Mesenteric fat pad (tissue), 1 donor: ENCODE measurements at regions not wholly inside any gene's neighbourhood (a gene's known extent, or its start where the extent isn't known, plus 50 kb on each side); places are given as distances from the start of the nearest gene placed in this dataset.
"Not testable (repeated sequence)": the region's sequence is repeated elsewhere in the genome, so short reads cannot be mapped to it uniquely, and the experiment has no call there.

ENCODE experiments used
- DNase-seq: peaks from one replicate; pipeline ENCODE4 v3.0.0-alpha.2; 2020; ENCODE audit warnings: low spot score
- donor health status: DM: yes; HTN: yes; CAD: no.

- DNase-seq = no peak
These were observed 362.1 kb upstream of the CCL2 start for GRCh38 chr17:33892717-33893591.

DNA sequence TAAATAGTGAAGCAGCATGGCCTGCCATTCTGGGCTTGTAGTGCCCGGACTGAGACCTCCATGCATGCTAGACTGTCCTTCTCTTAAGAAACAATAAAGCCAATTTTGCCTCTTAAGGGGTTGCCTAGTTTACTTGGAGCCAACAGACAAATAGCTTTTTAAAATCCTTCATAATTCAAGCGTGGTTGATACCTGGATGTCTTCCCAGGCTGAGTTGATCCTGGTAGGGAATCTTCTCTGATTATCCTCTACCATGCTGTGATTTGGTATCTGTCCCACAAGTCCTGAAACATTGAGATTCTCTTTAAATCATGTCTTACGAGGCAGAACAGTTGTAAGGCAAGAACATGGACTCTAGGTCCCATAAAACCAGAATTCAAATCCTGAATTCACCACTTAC, 359.6 kb upstream of the CCL2 start:
- DNase-seq = no peak

DNA sequence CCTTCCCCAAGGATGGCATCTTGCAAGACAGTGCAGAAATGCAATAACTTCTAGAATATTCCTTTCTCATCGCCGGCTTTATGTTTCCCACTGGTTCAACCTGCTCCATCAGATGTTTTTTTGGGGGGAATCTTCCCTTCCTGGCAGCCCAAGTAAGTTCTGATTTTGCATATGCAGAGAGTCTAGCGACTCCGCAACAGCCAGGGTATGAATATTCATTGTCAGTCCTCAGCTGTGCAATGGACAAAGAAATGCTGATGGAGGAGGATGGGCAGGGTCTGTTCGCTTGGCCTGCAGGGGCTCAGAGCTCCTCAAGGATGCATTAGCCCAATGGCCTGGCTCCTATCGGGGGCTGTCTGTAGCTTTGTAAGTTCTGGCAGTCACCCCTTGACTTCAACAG, 358.8 kb upstream of the CCL2 start:
- DNase-seq = no peak

DNA sequence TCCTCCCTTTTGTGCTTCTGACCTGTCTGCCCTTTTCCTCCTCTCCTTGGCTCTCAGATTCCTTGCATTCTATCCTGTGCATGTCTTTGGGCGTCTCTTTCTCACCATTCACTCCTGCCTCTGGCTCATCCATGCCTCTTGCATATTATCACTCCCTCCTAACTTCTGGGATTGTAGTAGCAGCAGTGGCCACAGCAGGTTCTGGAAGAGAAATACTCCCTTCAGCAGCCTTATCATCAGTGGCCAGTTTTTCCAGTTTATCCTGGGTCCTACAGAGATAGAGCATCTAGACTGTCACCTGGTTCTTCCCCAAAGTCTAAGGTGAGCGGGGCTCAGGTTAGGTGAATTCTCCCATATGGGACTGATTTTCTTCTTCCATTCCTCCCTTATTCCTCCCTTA, 354.0 kb upstream of the CCL2 start:
- no peak for DNase-seq

DNA sequence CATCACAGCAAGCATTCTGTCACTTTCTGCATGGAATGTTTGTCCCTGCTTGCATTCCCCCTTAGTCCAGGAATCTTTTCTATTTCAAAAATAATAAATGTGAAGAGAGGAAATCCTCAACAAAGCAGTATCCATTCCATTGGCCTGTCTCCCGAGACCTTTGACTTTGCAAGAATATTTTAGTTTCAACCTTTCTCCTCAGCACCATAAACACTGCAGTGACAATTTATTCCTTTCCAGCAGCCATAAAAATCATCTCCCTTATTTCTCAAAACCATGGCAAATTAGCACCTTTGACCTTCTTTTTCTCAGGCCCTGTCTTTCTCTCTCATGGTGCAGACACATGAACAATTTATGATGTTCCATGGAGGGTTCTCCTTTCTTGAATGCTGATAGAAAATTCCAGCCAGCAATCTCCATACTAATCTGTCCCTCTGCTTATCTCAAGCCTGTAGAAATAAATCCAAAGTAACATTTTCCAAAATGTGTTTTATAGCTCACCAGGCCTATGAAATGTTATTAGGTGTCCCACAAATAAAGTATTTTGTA, 352.1 kb upstream of the CCL2 start:
- no peak for DNase-seq

DNA sequence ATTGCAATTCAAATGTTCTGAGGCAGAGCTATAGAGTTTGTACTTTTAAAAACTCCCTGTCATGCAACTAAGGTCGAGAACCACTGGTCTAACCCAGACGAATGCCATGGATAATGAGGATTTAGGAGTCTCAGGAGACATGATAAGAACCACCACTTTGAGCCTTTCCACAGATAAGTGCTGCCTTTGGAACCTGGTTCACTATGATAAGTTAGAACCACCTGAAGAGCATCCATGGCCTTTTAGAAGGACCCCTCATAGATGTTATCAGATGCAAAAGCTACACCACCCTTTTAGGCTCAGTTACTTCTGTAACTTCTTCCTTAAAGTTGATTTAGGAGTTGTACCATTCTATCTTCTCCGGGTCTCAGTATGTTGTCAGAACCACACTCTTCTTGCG, 350.6 kb upstream of the CCL2 start:
- no peak for DNase-seq

DNA sequence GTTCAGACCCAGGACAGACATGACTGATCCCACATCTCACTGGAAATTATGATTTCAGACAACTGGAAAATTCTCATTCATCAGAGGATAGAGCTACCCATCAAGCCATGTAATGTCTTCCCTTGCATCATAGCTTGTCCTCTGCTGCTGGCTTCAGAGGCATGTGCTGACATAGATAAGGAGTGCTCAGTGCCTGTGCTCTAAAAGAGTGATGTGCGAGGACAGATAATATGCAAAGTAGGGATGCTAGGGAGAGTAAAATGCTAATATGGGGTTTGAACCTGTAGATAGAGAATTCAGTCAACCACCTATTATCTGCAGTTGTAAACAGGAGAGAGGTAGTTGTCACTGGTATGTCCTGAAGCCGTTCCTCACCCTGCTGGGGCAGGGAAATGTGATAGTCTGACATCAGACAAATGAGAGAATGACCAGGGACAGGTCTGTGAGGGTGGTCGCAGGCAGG, 349.7 kb upstream of the CCL2 start:
- DNase-seq = no peak

DNA sequence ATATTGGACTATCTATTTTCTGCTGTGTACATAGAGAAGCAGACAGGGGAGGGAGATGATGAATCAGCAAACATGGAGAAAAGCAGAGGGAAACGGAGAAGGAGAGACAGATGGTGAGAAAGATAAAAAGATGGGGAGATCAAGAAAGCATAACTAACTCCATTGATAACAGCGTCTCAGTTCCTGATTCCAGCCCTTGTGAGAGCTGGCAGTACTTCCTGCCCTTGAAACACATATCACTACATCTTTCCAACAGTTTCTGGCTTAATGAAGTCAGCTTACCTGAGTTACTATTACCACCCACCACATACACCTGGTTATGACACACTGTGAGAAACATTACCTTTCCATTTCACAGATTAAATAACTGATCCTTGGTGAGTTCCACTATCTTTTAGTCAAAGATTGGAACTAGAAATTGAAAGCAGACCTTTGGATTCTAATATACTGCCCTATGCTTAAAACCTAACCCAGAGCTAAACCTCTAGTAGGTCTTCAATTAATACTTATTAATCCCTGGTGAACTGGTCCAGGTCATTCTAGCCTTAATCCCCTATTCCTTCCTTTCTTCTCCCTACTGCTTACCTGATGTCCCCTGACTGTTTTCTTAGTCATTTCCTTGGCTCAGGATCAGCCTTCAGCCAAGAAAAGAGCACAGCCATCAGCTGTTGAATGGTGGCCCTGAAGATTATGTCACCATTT, 346.6 kb upstream of the CCL2 start:
- DNase-seq = no peak

DNA sequence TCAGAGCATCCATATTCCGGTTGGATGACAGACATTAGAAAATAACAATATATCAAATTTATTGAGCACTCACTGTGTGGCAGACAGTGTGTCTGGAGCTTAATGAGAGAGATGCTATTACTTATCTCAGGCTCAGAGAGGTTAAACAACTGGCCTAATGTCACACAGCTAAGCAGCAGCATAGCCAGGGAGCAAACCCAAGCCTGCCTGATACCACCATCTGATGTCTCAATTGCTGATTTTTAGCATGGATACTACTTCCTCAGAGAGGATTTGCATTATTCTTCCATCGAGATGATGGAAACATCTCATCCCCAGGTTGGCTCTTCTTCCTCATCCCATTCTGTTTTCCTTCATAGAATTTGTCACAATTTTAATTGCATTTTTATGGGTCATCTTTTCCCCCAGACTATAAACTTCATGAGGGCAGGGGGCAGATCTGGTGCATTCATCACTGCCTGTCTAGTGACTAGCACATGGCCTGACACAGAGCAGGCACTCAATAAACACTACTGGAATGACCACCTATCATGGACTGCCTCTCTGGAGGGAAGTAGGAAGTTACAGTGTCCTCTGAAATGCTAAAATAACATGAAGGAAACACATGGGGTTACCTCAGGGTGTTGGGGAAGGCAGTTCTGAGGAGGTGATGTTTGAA, 344.8 kb upstream of the CCL2 start:
- no peak for DNase-seq

- no peak for DNase-seq
These were observed 341.0 kb upstream of the CCL2 start for GRCh38 chr17:33914125-33914524.

GRCh38 chr17:33922971-33923370, 332.1 kb upstream of the CCL2 start:
- DNase-seq = no peak

GRCh38 chr17:33924104-33924503, 331.0 kb upstream of the CCL2 start:
- no peak for DNase-seq

DNA sequence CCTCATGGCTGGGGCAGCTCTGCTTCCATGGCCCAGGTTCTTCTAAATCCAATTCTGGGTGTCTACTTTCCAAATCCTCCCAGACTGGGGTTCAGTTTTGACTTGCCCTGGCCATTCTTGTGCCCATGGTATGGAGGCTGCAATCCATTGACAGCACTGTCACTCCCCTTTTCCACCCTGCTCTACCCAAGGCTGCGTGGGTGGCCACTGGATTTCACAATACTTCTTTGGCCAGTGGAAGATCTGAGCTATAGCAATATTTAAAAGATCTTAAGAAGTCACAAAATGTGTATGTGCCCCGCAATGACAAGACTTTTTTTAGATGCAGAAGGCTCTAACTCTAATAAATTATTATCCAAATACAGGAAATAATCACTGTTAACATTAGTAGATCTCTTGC, 329.4 kb upstream of the CCL2 start:
- DNase-seq = no peak

- no peak for DNase-seq
These were observed 327.4 kb upstream of the CCL2 start for GRCh38 chr17:33927732-33928133.

GRCh38 chr17:33929181-33929724, 325.8 kb upstream of the CCL2 start:
- DNase-seq = no peak

DNA sequence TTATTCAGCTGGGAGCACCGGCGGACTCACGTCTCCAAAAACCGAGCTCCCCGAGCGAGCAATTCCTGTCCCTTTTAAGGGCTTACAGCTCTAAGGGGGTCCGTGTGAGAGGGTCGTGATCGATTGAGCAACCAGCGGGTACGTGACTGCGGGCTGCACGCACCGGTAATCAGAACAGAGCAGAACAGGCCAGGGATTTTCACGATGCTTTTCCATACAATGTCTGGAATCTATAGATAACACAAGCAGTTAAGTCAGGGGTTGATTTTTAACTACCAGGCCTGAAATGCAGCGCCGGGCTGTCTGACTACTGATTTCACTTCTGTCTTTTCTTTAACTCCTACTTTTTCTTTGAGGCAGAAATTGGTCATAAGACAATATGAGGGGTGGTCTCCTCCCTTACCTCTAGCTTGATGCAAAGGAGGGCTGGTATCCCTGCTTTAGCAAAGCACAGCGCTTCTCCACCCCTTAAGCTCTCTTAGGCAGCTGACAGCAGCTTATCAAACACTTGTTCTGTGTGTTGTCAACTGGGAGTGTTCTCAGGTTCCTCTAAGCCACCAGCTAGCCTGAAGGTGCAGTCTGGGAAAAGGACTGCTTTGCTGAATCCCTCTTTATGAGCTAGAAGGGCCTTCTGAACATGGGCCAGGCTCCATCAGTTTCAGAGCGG, 323.8 kb upstream of the CCL2 start:
- DNase-seq = not testable (repeated sequence)

- no peak for DNase-seq
These were observed 322.1 kb upstream of the CCL2 start for GRCh38 chr17:33932996-33933395.

DNA sequence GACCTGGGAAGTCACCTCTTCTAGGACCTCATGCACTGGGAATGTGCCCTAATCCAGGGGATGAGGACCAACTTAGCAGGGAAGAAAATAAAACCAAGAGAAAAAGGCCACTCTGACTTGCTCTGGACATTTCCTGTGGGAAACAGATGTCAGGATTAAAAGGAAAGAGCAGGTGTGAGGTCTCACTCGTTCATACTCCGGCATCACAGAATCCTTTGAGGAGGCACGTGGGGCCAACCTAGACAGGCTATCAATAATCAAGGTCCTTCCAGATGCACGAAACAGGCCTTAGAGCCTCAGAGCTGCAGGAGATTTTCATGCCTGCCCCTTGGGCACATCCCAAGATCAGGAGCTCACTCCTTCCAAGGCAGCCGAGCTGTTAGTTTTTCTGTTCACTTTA, 321.5 kb upstream of the CCL2 start:
- no peak for DNase-seq

DNA sequence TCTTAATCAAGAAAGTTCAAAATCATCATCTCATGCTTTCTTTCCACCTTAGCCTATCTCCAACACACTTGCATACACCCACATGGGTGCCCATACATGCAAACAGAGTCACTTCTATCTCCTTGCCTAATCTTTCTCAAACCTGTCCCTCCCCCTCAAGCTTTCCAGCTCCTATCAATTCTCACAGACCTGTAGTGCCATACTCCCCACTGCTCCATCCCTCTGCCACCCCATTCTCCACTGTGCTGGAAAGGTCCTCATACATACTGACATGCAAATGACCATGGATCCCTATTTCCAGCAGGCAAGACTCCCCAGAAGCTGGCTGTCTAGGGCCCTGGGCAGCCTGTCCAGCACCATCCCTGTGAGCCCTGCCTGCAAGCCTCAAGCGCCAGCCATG, 320.4 kb upstream of the CCL2 start:
- DNase-seq = peak; percentile 51

- DNase-seq = no peak
These were observed 319.3 kb upstream of the CCL2 start for GRCh38 chr17:33935822-33936221.

DNA sequence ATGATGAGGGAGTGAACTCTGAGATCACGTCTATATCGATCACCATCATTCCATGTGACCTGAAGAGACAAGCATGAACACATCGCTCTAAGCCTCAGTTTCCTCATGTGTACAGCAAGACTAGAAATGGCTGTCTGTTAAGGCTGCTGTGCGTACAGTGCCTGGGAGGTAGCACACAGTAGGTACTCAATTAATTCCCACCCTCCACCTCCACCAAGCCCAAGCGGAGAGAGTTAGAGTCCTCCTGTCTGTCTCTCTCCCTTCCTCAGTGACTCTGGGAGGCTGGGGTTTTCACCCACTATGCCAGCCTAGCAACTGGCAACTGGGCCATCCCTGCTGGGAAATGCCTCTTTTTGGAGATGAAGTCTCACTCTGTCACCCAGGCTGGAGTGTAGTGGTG, 318.3 kb upstream of the CCL2 start:
- DNase-seq = no peak
